ENCODE measurements at regions not wholly inside any gene's neighbourhood (a gene's known extent, or its start where the extent isn't known, plus 50 kb on each side); places are given as distances from the start of the nearest gene placed in this dataset.

DNA sequence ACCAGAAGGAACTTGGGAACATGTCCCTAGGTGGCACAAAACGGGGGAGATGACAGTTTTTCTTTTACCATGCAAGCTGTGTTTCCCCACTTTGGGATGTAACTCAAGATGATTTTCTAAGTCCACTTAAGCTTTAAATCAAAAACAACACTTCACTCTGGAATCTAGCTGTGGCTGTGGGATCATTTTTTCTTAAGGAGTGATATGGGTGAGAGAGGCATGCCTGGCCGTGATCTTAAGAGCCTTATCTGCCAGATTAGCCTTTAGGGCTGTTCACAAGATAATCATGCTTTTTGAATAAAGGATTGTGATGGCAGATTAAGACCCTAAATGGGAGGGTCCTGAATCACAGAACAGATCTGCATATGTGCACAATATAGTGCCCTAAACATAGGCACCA is 384.8 kb upstream of the SEMA6D start:
- DNase-seq (ENCODE audit: low spot score): no peak

DNA sequence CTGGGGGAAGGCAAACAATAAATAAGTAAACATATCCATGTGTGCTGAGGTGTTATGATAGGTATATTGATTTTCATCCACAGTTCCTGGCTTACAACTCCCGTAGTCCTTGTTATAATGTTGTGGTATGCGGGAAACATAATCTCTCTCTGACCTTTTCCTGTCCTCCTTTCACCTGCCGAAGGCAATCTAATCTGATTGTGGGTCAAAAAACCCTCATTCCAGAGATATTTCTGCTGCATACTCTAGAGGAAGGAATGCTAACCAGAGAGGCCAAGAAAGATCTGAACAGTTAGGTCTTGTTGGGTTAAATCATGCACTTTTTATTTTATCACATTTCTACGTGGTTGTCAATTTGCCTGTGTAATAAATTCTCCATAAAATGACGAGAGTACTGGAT is 383.6 kb upstream of the SEMA6D start:
- no peak for DNase-seq (ENCODE audit: low spot score)

DNA sequence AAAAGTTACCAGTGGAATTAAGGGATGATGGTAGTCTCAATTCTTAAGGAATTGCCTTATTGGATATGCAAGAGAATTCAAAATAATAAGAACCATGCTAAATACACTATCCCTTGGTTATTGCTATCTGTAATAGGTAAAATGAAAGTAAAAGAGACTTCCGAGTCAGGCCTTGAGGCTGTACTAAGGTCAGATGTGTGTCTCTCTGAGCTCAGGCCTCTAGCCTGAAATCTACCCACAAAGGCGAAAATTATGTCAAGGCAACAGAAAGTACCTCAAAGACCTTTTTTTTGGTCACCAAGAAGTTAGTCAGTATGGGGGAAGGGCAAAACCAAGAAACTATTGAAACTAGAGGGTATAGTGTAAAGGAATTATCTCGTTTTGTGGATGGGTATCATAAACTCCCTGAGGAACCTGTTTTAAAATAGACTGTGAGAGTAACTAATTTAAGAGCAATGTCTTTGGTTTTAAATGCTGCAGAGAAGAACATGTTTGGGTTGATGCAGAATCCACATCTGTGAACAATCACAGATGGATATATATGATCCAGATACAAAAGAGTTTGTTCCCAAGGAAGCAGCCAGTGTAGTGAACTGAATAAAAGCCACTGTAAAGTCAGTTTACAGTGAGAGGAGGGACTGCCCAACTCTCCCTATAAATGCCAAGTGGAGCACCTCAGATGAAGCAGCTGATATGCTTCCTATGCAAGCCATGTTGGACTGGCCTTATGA is 382.3 kb upstream of the SEMA6D start:
- DNase-seq (ENCODE audit: low spot score): no peak

DNA sequence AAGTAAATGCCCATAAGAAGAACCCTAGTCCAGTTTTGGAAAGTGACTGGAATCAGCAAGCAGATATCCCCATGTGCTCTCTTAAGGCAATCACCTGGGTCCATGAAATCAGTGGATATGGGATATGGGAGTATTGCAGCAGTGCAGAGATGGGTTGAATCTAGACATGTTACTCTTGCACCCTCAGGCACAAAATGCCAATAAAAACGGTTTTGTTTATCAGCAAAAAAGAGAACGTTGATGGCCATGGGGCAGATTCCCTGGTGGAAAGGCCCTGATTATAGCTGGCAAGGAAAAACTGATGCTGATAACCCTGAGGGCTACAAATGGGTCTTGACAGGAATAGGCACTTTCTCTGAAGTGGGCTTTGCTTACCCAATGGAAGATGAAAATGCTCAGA is 380.2 kb upstream of the SEMA6D start:
- DNase-seq (ENCODE audit: low spot score): no peak

DNA sequence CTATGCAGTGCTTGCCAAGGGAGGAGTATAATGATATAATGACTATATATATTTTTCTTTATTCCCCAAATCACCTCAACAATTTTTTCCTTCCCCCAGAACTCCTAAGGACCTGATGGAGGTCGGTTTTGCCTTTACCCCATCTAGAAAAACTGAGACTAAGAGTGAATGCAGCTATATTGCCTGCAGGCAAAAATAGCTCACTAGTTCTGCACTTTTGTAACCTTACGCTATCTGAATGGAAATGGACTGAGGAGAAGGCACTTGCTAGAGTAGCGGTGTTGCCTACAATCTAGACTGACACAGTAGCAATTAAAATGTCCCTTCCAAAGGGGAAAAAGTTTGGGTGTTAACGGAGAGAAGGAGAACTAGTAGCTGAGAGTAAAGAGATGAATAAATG is 379.5 kb upstream of the SEMA6D start:
- DNase-seq (ENCODE audit: low spot score): no peak

DNA sequence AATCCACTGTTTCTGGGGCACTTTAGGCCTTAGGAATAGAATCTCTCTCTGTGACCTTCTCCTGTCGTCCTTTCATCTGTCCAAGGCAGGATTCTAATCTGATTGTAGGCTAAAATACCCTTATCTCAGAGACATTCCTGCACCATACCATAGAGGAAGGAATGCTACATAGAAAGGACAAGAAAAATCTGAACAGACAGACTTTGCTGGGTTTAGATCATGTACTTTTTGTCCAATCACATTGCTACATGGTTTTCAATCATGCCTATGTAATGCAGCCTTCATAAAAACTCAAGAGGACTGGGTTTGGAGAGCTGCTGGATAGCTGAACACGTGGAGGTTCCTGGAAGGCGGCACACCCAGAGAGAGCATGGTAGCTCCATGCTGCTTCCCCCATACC is 378.5 kb upstream of the SEMA6D start:
- DNase-seq (ENCODE audit: low spot score): no peak

DNA sequence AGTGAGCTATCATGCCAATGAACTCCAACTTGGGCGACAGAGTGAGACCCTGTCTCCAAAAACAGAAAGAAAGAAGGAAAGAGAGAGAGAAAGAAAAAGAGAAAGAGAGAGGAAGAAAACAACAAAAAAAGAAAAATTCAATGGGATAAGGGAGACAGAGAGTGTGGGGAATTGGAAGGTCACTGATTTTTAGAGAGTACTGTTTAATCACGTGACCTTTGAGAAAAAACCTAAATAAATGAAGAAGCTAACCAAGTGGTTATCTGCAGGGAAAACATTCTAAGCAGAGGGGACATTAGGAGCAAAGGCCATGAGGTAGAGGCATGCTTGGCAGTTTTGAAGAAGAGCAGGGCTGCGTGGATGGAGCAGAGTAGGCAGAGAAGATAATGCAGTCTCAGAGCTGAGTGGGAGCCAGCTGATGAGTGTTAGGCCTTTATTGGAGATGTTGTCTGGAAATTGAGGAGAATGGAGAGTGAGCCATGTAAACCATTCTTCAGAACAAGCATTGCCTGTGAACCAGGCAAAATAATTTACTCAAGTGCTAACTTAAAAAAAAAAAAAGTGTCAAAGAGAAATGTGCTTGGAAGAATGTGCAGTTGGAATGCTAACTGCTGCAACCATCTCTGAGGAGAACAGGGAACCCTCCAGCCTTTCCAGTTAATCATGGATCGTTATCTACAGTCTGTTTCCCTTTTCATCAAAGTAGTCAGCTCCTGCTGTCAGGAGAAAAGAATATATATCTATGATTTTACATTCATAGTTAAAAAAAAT is 377.3 kb upstream of the SEMA6D start:
- DNase-seq (ENCODE audit: low spot score): no peak

DNA sequence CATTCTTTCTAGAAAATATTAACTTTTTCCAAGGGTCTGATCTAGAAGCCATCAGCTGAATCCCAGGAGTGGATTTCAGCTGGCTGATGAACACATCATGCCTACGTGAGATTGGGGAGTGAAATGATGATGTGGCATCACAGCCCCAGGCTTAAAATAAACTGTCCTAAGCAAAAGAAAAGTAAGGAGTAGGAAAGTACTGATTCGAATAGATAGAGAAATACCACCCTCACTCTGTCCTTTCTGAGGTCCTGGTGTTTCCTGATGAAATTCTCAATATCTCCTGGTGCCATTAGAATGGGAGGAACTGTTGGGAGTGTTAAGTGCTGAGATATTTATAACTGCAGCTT is 376.8 kb upstream of the SEMA6D start:
- no peak for DNase-seq (ENCODE audit: low spot score)

DNA sequence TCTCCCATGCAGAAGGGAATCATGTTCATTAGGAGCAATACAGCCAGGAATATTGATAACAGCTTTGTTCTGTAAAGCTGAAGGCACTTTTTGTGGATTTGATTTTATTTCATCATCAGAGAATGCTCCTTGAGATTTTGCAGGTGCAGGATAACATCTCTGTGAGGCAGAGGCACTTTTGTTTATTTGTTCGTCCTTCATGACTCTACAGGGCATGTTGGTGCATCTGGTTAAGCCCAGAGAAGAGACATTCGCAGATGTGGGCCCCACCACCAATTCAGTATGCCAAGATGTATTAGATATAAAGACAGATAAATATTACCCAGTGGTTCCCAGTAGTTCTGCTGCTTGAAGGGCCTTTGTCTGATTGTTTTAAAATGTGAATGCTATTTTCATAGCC is 368.1 kb upstream of the SEMA6D start:
- DNase-seq (ENCODE audit: low spot score): no peak

DNA sequence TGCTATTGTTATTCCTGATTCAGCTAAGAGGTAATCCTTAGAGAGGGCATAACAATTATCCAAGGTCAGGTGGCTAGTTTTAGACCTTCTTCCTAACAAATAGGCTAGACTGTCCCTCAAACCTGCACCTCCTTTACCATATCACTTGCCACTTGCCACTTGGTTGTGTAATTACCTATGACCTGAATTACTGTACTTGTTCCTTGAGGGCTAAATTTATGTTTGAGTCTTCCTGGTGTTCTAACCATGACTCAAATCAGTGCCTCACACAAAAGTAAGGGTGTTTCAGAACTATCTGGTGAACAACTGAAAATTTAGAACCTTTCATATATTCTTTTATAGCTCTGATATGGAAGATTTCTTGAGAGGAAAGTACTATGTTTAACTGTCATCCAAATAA is 365.8 kb upstream of the SEMA6D start:
- no peak for DNase-seq (ENCODE audit: low spot score)

DNA sequence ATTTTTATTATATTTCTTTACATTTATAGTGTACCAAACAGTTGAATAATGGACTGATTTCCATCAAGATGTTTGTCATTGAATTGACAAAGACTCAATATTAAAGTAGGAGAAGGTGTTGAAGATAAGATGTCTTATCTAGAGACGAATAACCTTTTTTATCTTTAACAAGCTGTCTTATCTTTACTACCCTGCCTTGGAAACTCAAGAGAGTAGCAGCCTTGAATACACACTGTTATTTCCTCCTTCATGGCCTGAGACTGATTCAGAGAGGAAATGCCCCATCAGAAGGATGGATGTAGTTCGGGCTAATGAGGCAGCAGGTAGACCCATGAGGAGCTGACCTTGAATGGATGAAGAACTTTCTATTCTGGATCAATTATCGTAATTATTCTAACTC is 365.1 kb upstream of the SEMA6D start:
- no peak for DNase-seq (ENCODE audit: low spot score)

DNA sequence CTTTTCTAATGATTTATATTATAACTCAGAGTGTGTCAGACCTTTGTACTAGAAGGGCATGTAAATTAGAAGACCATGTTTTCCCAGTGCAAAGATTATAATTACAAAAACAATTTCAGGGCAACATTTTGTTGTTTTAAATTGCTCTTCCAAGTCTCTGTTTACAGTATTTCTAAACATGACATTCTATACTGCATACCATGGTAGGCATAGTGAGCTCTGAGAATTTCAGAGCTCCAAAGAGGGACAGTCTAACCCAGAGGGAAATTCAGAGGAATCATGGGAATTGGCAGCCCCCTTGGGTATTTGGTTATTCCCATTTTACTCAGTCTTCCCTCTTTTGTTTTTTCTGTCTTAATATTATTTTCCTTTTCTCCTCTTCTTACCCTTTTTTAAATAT is 361.5 kb upstream of the SEMA6D start:
- DNase-seq (ENCODE audit: low spot score): no peak

DNA sequence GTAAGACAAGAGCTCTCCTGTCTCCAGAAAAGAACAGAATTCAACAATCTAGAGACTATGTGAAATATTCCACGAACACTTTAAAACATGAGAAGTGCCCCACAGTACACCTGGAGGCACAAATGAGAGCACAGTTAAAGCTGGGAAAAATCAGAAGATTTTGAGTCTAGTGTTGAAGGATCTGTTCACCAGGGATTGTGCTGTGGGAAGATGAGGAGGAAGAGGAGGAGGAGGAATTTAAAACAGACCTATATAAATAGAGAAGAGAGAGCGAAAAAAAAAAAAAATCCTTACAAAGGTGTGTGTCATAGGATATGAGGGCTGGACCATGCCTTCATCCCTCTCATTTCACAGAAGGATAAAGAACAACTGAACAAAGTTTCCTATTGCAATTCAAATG is 361.0 kb upstream of the SEMA6D start:
- no peak for DNase-seq (ENCODE audit: low spot score)

DNA sequence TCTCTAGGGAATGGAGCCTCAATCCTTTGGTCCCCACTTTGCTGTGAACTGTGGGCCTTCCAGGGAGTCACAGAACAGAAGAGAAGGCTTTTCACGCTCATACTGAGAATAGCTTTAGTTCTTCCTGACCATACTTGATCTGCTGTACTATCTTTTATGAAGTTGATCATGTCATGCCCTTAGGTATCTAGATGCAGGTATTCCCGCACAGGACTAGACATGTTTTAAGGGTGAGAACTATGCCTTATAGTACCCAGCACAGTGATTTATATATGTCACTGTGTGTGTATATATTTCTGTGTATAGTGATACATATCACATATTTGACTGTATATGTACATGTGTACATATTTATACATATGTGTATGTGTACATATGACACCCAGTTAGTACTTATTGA is 358.4 kb upstream of the SEMA6D start:
- DNase-seq (ENCODE audit: low spot score): no peak

DNA sequence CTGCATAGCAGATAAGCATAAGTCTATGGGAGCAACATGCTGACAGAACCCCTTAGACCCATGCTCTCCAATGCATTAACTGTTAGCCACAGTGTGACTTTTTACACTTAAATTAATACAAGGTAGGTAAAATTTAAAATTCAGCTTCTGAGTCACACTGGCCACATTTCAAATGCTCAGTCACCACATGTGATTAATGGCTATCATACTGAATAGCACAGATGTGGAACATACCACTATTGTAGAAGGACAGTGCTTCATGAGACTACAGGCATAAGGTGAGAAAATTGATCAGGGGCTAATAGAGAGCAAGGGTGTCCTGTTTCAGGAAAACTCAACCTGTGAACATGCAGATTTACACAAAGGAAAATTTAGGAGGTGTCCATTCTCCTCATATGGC is 357.0 kb upstream of the SEMA6D start:
- no peak for DNase-seq (ENCODE audit: low spot score)

DNA sequence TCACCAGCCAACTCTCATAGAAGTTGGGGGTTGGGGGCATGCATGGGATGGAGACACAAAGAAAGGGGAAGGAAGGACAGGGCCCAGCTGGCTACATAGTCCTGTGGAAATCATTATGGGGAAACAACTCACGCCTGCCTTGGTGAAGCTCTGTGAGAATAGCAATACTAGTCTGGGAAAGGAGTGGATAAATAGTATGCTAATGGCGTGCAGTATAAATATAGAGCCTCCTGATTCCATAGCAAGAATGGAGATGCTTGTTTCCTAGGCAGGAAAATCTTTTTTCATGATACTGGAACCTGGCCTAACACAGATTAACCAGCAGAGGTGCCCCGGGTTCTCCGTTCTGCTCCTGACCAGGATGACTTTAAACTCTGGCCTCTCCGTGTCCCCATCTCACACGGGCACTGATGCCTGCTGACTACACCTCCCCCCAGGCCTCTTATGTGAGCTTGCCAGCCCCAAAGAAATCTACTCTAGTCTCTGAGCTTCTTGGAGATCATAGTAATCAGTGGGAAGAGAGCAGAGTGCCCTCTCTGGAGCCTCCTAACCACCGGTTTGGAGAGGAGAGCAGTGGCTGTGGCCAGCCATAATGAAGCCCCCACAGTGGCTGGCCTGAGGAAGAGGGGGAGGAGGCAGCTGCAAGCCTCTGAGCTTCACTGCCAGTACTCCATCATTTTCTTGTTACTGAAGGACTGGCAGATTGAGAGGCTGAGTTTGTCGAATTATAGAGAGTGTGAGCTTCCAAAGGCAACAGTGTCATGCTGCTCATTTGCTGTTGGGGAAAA is 355.0 kb upstream of the SEMA6D start:
- DNase-seq (ENCODE audit: low spot score): no peak

DNA sequence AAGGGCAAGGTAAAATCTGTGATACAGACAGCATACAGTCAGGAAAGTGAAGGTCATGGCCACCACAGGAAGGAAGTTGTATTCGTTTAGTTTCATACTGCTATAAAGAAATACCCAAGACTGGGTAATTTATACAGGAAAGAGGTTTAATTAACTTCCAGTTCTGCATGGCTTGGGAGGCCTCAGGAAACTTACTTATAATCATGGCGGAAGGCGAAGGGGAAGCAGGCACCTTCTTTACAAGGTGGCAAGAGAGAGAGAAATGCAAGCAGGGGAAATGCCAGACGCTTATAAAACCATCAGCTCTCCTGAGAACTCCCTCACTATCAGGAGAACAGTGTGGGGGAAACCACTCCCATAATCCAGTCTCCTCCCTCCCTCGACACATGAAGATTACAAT is 353.7 kb upstream of the SEMA6D start:
- no peak for DNase-seq (ENCODE audit: low spot score)

DNA sequence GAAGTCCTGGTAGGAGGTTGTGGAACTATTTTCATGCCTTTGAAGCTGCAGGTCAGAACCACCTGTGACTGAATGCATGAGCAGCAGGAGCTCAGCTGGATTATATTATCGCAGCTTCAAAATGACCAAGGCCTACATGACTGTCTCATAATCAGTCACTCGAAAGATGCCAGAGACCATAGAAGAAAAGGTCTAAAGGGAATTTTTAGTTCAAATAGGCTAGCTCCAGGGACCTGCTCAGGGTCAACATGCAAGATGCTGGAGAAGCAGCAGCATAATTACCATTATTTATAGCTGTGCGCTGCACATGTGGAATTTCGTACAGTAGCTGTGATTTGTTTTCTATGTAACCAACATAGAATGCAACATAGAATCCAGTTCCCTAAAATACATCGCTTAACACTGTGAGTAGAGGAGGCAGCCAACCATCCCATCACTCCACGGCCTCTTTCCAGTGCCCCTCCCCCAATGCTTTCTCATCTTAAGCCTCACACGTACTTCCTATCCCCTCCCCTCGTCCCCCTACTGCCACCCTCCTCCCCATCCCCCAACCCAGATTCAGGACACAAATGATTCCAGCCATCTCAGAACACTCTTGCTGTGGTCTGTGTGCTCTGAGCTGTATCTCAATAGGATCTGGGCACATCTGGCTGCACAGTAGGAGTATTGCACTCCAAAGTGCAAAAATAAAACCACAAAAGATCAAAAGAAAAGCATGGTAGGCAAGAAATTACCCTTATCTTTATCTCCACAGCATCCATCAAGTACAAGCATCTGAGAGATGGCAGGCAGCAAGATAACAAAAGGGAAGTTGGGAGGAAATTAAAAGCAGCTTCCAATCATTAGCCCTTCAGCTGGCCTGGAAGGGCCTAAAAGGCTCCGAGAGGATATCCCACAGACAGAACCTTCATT is 352.8 kb upstream of the SEMA6D start:
- DNase-seq (ENCODE audit: low spot score): no peak

DNA sequence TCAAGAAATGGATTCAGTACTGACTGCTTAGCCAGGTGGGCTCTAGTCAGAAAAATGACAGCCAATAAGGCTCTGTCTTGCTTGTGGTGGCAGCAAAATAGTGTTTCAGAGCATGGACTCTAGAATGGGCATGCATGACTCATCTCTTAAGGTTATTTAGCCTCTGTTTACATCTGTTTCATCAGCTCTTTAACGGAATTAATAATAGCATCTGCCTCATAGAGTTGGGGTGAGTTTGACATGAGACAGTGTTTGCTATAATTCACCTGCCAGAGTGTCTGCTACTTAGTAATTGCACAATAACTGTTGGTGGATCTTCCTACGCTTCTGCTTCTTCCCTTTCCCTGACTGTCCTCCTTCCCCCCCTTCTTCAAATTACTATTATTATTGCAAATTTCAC is 350.4 kb upstream of the SEMA6D start:
- DNase-seq (ENCODE audit: low spot score): no peak

DNA sequence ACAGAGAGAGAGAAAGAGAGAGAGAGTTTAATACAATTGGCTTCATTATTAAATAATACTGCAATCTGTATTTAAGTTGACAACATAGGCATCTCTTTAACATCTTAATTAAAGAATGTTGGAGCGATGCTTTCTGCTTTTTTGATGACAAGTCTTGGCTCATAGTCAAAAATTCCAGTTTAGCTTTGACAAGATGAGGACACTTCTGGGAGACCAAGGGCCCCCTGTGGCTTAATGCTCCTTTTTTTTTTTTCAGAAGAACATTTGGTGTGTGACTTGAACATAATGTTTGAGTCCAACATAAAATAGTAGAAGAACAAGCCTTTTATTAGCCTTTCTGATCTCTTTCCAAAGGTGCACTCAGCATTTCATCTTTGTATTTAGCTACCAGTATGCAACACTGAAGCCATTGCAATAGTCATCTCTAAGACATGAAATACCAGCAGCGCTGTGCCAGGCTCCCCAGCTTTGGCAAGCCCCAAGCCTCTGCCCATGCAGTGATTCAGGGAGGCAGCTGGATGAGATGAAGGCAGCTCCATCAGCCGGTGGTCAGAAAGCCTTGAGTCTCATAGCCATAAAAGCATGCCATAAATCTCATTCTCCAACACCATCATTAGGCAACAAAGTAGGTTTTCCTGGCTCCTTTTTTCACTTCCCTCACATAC is 349.4 kb upstream of the SEMA6D start:
- DNase-seq (ENCODE audit: low spot score): no peak

DNA sequence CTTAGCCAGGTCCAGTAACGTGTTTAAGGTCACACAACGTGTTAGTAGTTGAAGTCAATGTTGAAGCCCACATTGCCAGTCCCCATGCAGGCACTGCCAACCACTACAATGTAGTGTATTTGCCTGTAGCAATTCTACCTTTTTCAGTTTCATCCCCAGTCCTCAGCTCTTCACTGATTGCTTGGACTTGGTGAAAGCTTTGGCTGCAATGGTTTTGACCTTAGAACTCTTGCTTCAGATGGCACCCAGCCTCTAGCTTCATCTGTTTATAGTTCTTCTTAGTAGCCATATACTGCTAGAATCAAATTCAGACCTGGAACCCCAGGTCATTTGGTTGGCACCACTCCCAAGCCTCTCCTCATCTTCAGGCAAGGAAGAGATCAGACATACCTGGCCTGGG is 345.4 kb upstream of the SEMA6D start:
- DNase-seq (ENCODE audit: low spot score): no peak

DNA sequence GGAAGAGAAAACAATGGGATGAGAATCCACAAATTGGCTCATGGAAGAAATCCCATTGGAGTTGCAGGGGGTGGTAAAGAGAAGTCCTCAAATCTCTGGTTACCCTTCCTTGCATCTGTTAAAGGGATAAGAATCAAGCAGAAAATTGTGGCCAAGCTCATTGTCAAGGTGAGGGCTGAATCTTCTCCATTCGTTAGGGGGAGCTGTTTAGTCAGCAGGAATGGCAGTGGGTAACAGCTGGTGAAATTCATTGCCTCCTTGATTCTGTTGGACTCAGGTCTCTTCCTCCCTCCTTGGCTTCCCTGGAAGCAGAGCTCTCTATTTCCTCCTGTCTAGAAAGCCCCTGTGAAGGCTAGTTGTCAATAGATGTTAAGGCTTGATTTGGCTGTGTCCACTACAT is 343.1 kb upstream of the SEMA6D start:
- no peak for DNase-seq (ENCODE audit: low spot score)

Measured in CD4-positive, alpha-beta T cell treated with Interleukin-6 at 100 ng/mL for 8 hours (primary cell).